Ovary (tissue), 3 donors: ENCODE measurements at regions not wholly inside any gene's neighbourhood (a gene's known extent, or its start where the extent isn't known, plus 50 kb on each side); places are given as distances from the start of the nearest gene placed in this dataset.

Experiments
- POLR2A ChIP-seq: fragments of 450-650 bp; IDR thresholded peaks from one replicate; pipeline ENCODE4 v1.6.1; 2017; ENCODE audit warnings: antibody characterized with exemption, mild to moderate bottlenecking, moderate library complexity
- TF ChIP-seq, protein P1 (sequence below), 3 donors: fragments of 450-650 bp in 2 of 3; fragments of 200-600 bp in 1 of 3; IDR thresholded peaks; one replicate each; pipeline versions ENCODE4 v1.5.1 to v1.8.0; 2016 to 2022; ENCODE audit warnings: antibody characterized with exemption in 3 of 3, mild to moderate bottlenecking in 1 of 3
- donor health status: DM: no; HTN: no; CAD: no.

DNA sequence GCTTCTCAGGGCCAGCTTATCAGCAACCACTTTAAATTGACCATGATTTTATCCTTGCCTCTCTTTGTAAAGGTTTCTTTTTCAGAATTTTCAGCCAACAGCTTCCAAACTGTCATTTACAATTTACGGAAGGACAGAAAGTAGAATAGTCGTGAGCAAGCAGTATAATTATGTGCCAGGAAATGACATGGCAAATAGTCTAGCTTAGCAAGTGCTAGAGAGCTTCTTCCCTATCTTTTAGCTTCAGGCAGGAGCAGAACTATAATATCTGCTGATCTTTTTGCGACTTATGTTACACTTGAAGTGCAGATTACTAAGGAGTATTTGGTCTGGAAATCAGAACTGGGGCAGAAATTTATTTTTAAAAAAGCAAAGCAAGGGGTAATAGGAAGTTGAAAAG is 123.0 kb upstream of the AP1S2 start:
- TF ChIP-seq, protein P1, sequence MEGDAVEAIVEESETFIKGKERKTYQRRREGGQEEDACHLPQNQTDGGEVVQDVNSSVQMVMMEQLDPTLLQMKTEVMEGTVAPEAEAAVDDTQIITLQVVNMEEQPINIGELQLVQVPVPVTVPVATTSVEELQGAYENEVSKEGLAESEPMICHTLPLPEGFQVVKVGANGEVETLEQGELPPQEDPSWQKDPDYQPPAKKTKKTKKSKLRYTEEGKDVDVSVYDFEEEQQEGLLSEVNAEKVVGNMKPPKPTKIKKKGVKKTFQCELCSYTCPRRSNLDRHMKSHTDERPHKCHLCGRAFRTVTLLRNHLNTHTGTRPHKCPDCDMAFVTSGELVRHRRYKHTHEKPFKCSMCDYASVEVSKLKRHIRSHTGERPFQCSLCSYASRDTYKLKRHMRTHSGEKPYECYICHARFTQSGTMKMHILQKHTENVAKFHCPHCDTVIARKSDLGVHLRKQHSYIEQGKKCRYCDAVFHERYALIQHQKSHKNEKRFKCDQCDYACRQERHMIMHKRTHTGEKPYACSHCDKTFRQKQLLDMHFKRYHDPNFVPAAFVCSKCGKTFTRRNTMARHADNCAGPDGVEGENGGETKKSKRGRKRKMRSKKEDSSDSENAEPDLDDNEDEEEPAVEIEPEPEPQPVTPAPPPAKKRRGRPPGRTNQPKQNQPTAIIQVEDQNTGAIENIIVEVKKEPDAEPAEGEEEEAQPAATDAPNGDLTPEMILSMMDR (IDR thresholded peaks at IDR 0.05): no peak
- TF ChIP-seq POLR2A: no peak
